Spinal cord (tissue), 9 donors: ENCODE measurements at regions not wholly inside any gene's neighbourhood (a gene's known extent, or its start where the extent isn't known, plus 50 kb on each side); places are given as distances from the start of the nearest gene placed in this dataset.
A peak's percentile ranks its signal among the peaks of the same experiment; 100 is the strongest.

ENCODE experiments used
- DNase-seq, 6 donors: peaks; one replicate each; pipeline versions ENCODE4 v3.0.0 to v3.0.0-alpha.2; 2013 to 2015; ENCODE audit warnings: low spot score in 6 of 6, low read depth in 4 of 6
- H3K27ac ChIP-seq: one replicate; pipeline ENCODE4 v1.5.1; 2013; ENCODE audit warnings: low read depth, low read length, control low read depth
- H3K27me3 ChIP-seq: one replicate; pipeline ENCODE4 v1.6.1; 2013; ENCODE audit warnings: low read length; ENCODE audit not compliant: control insufficient read depth, insufficient read depth
- H3K36me3 ChIP-seq: one replicate; pipeline ENCODE4 v1.6.1; 2013; ENCODE audit warnings: low read length; ENCODE audit not compliant: control insufficient read depth, insufficient read depth
- H3K4me1 ChIP-seq: one replicate; pipeline ENCODE4 v1.6.1; 2013; ENCODE audit warnings: low read length; ENCODE audit not compliant: control insufficient read depth, insufficient read depth
- H3K4me3 ChIP-seq: one replicate; pipeline ENCODE4 v1.5.1; 2013; ENCODE audit warnings: low read depth, low read length, control low read depth
- H3K9me3 ChIP-seq: one replicate; pipeline ENCODE4 v1.6.1; 2013; ENCODE audit warnings: low read length; ENCODE audit not compliant: control insufficient read depth, insufficient read depth
- WGBS: methylation state at CpG from one replicate; pipeline ENCODE4 v1.1.5; 2013; ENCODE audit warnings: missing lambda C conversion rate; ENCODE audit not compliant: insufficient coverage; 5-methylcytosine and 5-hydroxymethylcytosine counted together
- donor health status: healthy.

- Histone ChIP-seq H3K9me3 (no peaks in the 10 kb centered on the region), H3K4me3 (no peak overlapping the region), H3K4me1 (no peaks in the 10 kb centered on the region), H3K36me3 (no peaks in the 10 kb centered on the region), H3K27ac (no peak overlapping the region), H3K27me3 (no peaks in the 10 kb centered on the region)
- 88% methylated on average over 6 of the region's 7 CpGs for WGBS
- no peak for DNase-seq
Measured at GRCh38 chr12:47391566-47391965, 311.8 kb upstream of the AMIGO2 start.

DNA sequence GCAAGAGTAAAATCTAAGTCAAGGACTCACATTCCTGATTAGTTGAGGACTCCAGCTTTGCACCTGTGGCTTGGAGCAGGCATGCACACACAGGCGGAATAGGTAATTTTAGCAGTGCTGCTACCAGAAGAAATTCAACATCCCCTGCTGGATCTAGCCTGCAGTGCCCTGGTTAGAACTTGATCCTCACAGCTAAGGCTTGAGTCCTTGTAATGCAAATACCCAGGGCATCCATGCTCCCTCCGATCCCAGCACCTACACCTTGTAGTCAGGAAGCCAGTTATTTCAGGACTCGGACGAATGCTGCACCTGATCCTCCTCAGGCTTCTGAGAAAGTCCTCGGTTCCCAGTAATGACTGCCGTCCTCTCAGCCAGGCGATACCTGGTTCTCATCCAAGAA is 309.0 kb upstream of the AMIGO2 start:
- H3K9me3 ChIP-seq, result no peaks in the 10 kb centered on the region
- no peak overlapping the region for H3K4me3 ChIP-seq
- H3K27ac ChIP-seq, result no peak overlapping the region
- no peaks in the 10 kb centered on the region for H3K4me1 ChIP-seq
- H3K27me3 ChIP-seq, result no peaks in the 10 kb centered on the region
- 87% methylated on average over 7 of the region's 7 CpGs for WGBS
- no peaks in the 10 kb centered on the region for H3K36me3 ChIP-seq
- no peak for DNase-seq

- Histone ChIP-seq H3K27ac (no peak overlapping the region), H3K9me3 (no peaks in the 10 kb centered on the region), H3K4me1 (no peaks in the 10 kb centered on the region), H3K4me3 (no peak overlapping the region), H3K27me3 (no peaks in the 10 kb centered on the region), H3K36me3 (no peaks in the 10 kb centered on the region)
- WGBS, result no CpG with 5 or more reads among the region's 1 CpG
- no peak for DNase-seq
Measured at GRCh38 chr12:47387994-47388393, 308.2 kb upstream of the AMIGO2 start.

GRCh38 chr12:47385653-47386052 is 305.9 kb upstream of the AMIGO2 start:
- no peaks in the 10 kb centered on the region for H3K36me3 ChIP-seq
- no peaks in the 10 kb centered on the region for H3K4me1 ChIP-seq
- no peak overlapping the region for H3K27ac ChIP-seq
- H3K27me3 ChIP-seq, result no peaks in the 10 kb centered on the region
- no peaks in the 10 kb centered on the region for H3K9me3 ChIP-seq
- no peak overlapping the region for H3K4me3 ChIP-seq
- DNase-seq, result no peak
- no CpG with 5 or more reads among the region's 5 CpGs for WGBS

DNA sequence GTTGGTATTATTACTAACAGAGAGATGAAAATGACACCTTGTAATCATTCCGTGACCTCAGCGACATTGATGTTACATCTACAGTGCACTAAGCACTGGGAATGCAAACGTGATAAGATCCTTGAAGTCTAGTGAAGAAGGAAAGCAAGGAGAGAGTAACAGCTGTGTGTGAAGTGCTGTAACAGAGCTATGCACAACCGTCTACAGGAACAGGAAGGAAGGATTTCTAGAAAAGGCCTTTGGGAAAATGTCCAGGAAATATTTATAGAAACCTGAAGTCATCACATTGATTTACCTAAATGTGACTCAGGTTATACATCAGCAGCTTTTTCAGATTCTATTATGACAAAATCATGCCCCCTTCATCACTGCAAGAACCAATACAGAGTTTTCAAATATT is 304.2 kb upstream of the AMIGO2 start:
- 94% methylated on average over 3 of the region's 4 CpGs for WGBS
- H3K27ac ChIP-seq, result no peak overlapping the region
- no peak overlapping the region for H3K4me3 ChIP-seq
- no peaks in the 10 kb centered on the region for H3K27me3 ChIP-seq
- H3K36me3 ChIP-seq, result no peaks in the 10 kb centered on the region
- no peaks in the 10 kb centered on the region for H3K4me1 ChIP-seq
- peak in 1 of 6 donors; percentile 17 for DNase-seq
- H3K9me3 ChIP-seq, result no peaks in the 10 kb centered on the region

- DNase-seq, result no peak
- H3K4me3 ChIP-seq, result no peak overlapping the region
- H3K4me1 ChIP-seq, result peaks cover 3% of the 10 kb centered on the region
- no peaks in the 10 kb centered on the region for H3K36me3 ChIP-seq
- no peaks in the 10 kb centered on the region for H3K9me3 ChIP-seq
- H3K27ac ChIP-seq, result no peak overlapping the region
- no CpG with 5 or more reads among the region's 1 CpG for WGBS
- no peaks in the 10 kb centered on the region for H3K27me3 ChIP-seq
Measured at GRCh38 chr12:47382305-47382704, 302.5 kb upstream of the AMIGO2 start.

- no peak for DNase-seq
- no peaks in the 10 kb centered on the region for H3K36me3 ChIP-seq
Measured at GRCh38 chr12:47378907-47379306, 299.1 kb upstream of the AMIGO2 start.

GRCh38 chr12:47378222-47378582 is 298.4 kb upstream of the AMIGO2 start:
- Histone ChIP-seq H3K4me1 (peaks cover 3% of the 10 kb centered on the region), H3K9me3 (no peaks in the 10 kb centered on the region), H3K27ac (no peak overlapping the region), H3K27me3 (no peaks in the 10 kb centered on the region), H3K36me3 (no peaks in the 10 kb centered on the region), H3K4me3 (no peak overlapping the region)
- 90% methylated on average over 2 of the region's 3 CpGs for WGBS
- no peak for DNase-seq

More at GRCh38 chr12:47378907-47379306, 299.1 kb upstream of the AMIGO2 start:
- Histone ChIP-seq H3K4me3 (no peak overlapping the region), H3K27me3 (no peaks in the 10 kb centered on the region), H3K9me3 (no peaks in the 10 kb centered on the region), H3K4me1 (peaks cover 3% of the 10 kb centered on the region), H3K27ac (no peak overlapping the region)

DNA sequence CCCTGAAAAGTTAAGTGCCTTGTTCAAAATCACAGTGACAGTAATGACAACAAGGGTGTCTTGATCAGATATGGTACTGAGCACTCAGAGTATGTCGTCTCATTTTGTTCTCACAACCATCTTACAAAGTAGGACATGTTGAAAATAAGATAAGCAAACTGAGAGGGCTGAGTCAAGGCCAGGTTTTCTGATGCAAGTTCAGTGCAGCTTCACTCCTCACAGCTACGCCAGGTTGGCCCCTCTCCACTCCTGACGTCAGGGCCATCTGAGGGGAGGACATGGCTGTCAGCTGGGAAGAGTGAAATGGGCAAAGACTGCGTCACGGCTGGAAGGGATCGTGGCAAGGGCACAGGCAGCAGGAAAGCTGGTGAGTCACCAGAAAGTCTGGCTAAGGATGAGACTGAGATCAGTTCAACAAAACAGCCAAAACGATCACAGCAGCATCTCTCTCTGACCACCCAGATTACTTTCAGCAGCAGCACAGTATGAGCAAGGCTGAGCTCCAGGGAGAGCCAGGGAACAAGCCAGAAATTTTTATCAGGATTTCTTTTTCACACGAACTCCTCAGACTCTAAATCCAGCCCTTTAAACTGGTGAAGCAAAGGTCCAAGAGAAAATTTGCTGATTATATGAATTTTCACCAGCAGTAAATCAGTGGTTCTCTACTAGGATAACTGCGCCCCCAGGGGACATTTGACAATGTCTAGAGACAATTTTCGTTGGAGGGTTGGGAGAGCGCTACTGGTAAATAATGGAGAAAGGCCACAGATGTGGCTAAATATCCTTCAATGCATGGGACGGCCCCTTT is 297.9 kb upstream of the AMIGO2 start:
- Histone ChIP-seq H3K4me1 (peaks cover 3% of the 10 kb centered on the region), H3K36me3 (no peaks in the 10 kb centered on the region), H3K27ac (no peak overlapping the region), H3K4me3 (no peak overlapping the region), H3K9me3 (no peaks in the 10 kb centered on the region), H3K27me3 (no peaks in the 10 kb centered on the region)
- peak in 3 of 6 donors; percentile 8 to 79 (median 9) for DNase-seq
- WGBS, result 67% methylated on average over 9 of the region's 12 CpGs

DNA sequence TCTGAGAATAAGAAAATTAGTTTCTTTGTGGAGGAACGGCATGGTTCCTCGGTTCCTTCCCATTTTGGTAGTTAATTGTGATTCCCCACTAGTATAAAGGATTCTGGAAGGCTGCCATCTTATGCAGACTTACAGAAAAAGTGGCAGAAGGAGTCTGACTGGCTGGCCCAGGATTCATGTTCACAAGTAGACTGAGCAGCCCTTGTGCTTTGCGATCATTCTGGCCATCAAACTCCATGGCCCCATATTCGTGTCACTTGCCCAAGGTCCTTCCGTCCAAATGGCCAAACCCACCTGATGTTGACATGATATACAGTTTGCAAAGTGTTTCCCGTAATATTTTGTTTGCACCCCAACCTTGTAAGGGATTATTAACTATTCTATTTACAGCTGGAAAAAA is 297.2 kb upstream of the AMIGO2 start:
- Histone ChIP-seq H3K4me1 (peaks cover 3% of the 10 kb centered on the region), H3K27me3 (no peaks in the 10 kb centered on the region), H3K9me3 (no peaks in the 10 kb centered on the region), H3K36me3 (no peaks in the 10 kb centered on the region), H3K27ac (no peak overlapping the region), H3K4me3 (no peak overlapping the region)
- WGBS, result 34% methylated on average over 3 of the region's 6 CpGs
- peak in 2 of 6 donors; percentile 31 to 62 for DNase-seq
